ENCODE measurements at regions not wholly inside any gene's neighbourhood (a gene's known extent, or its start where the extent isn't known, plus 50 kb on each side); places are given as distances from the start of the nearest gene placed in this dataset.

GRCh38 chrX:8403988-8404387 is 60.6 kb upstream of the VCX3B start:
- TF ChIP-seq CTCF (conservative IDR thresholded peaks at IDR 0.05) (no peak), ZFX (IDR thresholded peaks at IDR 0.05) (no peak)

Measured in C4-2B (cell line).